Naive thymus-derived CD4-positive, alpha-beta T cell (primary cell): ENCODE measurements at regions not wholly inside any gene's neighbourhood (a gene's known extent, or its start where the extent isn't known, plus 50 kb on each side); places are given as distances from the start of the nearest gene placed in this dataset.

Experiments
- ATAC-seq: fragments of 150-1000 bp; cut with Tn5 transposase; 2 replicates; pipeline ENCODE4 v1.10.0; 2021; ENCODE audit warnings: mild to moderate bottlenecking, moderate library complexity
- CTCF ChIA-PET: fragments of 350-600 bp; sonication (Branson Sonifier 250); formaldehyde crosslinking; loops from one replicate; lab custom pipeline; 2021; ENCODE audit warnings: antibody characterized with exemption; lab: Charles Lee
- POLR2A ChIA-PET: fragments of 350-600 bp; sonication (Branson Sonifier 250); formaldehyde crosslinking; loops from one replicate; lab custom pipeline; 2021; ENCODE audit warnings: antibody characterized with exemption, inconsistent platforms; lab: Charles Lee
- DNase-seq, 9 donors: peaks; one replicate each; pipeline versions ENCODE4 v3.0.0 to v3.0.0-alpha.2; 2020 to 2022; ENCODE audit warnings: mixed read lengths in 1 of 9
- H3K27ac ChIP-seq: one replicate; pipeline ENCODE4 v1.7.0; 2013; ENCODE audit warnings: mild to moderate bottlenecking, low read depth, low read length, moderate library complexity
- H3K27me3 ChIP-seq, 2 donors: one replicate each; pipeline ENCODE4 v1.7.0; 2013; ENCODE audit warnings: low read length in 2 of 2, mild to moderate bottlenecking in 2 of 2, moderate library complexity in 2 of 2; ENCODE audit not compliant: control insufficient read depth in 2 of 2, insufficient read depth in 2 of 2
- H3K36me3 ChIP-seq, 3 experiments: 1 replicate in 2 of 3; 2 replicates in 1 of 3; pipeline ENCODE4 v1.7.0; 2013; ENCODE audit warnings: low read length in 3 of 3, mild to moderate bottlenecking in 3 of 3, moderate library complexity in 1 of 3; ENCODE audit not compliant: insufficient read depth in 3 of 3, control insufficient read depth in 2 of 3
- H3K4me1 ChIP-seq, 2 donors: one replicate each; pipeline ENCODE4 v1.7.0; 2013; ENCODE audit warnings: low read length in 2 of 2, mild to moderate bottlenecking in 2 of 2, moderate library complexity in 1 of 2; ENCODE audit not compliant: control insufficient read depth in 2 of 2, insufficient read depth in 2 of 2
- H3K4me3 ChIP-seq: 2 replicates; pipeline ENCODE4 v1.7.0; 2013; ENCODE audit warnings: mild to moderate bottlenecking, low read length
- H3K9me3 ChIP-seq, 3 experiments: 1 replicate in 2 of 3; 2 replicates in 1 of 3; pipeline ENCODE4 v1.7.0; 2013; ENCODE audit warnings: low read length in 3 of 3; ENCODE audit not compliant: control insufficient read depth in 2 of 3
- H3K27ac Mint-ChIP-seq, 9 donors: one replicate each; pipeline ENCODE4 v1.8.0; 2020 to 2022; ENCODE audit warnings: mixed read lengths in 9 of 9, mild to moderate bottlenecking in 8 of 9, moderate library complexity in 5 of 9, inconsistent platforms in 2 of 9
- H3K27me3 Mint-ChIP-seq, 5 donors: one replicate each; pipeline ENCODE4 v1.8.0; 2021 to 2022; ENCODE audit warnings: mixed read lengths in 5 of 5, mild to moderate bottlenecking in 1 of 5
- H3K36me3 Mint-ChIP-seq, 5 donors: one replicate each; pipeline ENCODE4 v1.8.0; 2020 to 2022; ENCODE audit warnings: mixed read lengths in 5 of 5, mild to moderate bottlenecking in 3 of 5, inconsistent platforms in 1 of 5
- H3K4me1 Mint-ChIP-seq, 7 donors: one replicate each; pipeline ENCODE4 v1.8.0; 2020 to 2022; ENCODE audit warnings: mixed read lengths in 7 of 7, mild to moderate bottlenecking in 3 of 7, inconsistent platforms in 1 of 7
- H3K4me3 Mint-ChIP-seq, 10 donors: one replicate each; pipeline ENCODE4 v1.8.0; 2020 to 2022; ENCODE audit warnings: mild to moderate bottlenecking in 10 of 10, mixed read lengths in 10 of 10, moderate library complexity in 6 of 10, inconsistent platforms in 2 of 10
- H3K9me3 Mint-ChIP-seq, 11 donors: one replicate each; pipeline ENCODE4 v1.8.0; 2020 to 2022; ENCODE audit warnings: mixed read lengths in 11 of 11, mild to moderate bottlenecking in 4 of 11, inconsistent platforms in 1 of 11, moderate library complexity in 1 of 11
- intact Hi-C, 2 donors: fragments of 100-400 bp; cut with micrococcal nuclease; formaldehyde crosslinking; loops; one replicate each; pipeline ENCODE4 v1.15.1; 2023

- H3K27me3 Mint-ChIP-seq = peaks cover 0 to 10% (median 5%) of the 10 kb centered on the region in 5 donors
- intact Hi-C loops = no loop called here
- H3K4me3 Mint-ChIP-seq = no peak overlapping the region
- H3K4me1 Mint-ChIP-seq = no peaks in the 10 kb centered on the region
- H3K27ac Mint-ChIP-seq = no peak overlapping the region
- no peak overlapping the region for H3K4me3 ChIP-seq
- ATAC-seq (no peak), DNase-seq (no peak)
- H3K36me3 ChIP-seq = no peaks in the 10 kb centered on the region
- no peaks in the 10 kb centered on the region for H3K9me3 ChIP-seq
- no peak overlapping the region for H3K27ac ChIP-seq
- peaks cover 0 to 4% (median 0%) of the 10 kb centered on the region in 11 donors for H3K9me3 Mint-ChIP-seq
- no peaks in the 10 kb centered on the region for H3K36me3 Mint-ChIP-seq
- no peaks in the 10 kb centered on the region for H3K4me1 ChIP-seq
- no peaks in the 10 kb centered on the region for H3K27me3 ChIP-seq
- ChIA-PET CTCF (no interaction called here), POLR2A (no interaction called here)
Observed at GRCh38 chr9:135023786-135024405, 63.6 kb upstream of the OLFM1 start.

- Histone ChIP-seq H3K4me3 (no peak overlapping the region), H3K27me3 (no peaks in the 10 kb centered on the region), H3K36me3 (no peaks in the 10 kb centered on the region), H3K9me3 (no peaks in the 10 kb centered on the region), H3K27ac (no peak overlapping the region), H3K4me1 (no peaks in the 10 kb centered on the region)
- ATAC-seq (no peak), DNase-seq (no peak)
- H3K9me3 Mint-ChIP-seq = peaks cover 0 to 5% (median 0%) of the 10 kb centered on the region in 11 donors
- H3K27ac Mint-ChIP-seq = no peak overlapping the region
- peaks cover 0 to 8% (median 6%) of the 10 kb centered on the region in 5 donors for H3K27me3 Mint-ChIP-seq
- ChIA-PET POLR2A (no interaction called here), CTCF (no interaction called here)
- no peak overlapping the region for H3K4me3 Mint-ChIP-seq
- H3K36me3 Mint-ChIP-seq = no peaks in the 10 kb centered on the region
- intact Hi-C loops = no loop called here
- H3K4me1 Mint-ChIP-seq = peaks cover 0 to 2% (median 0%) of the 10 kb centered on the region in 7 donors
Observed at GRCh38 chr9:135029463-135029862, 58.0 kb upstream of the OLFM1 start.

DNA sequence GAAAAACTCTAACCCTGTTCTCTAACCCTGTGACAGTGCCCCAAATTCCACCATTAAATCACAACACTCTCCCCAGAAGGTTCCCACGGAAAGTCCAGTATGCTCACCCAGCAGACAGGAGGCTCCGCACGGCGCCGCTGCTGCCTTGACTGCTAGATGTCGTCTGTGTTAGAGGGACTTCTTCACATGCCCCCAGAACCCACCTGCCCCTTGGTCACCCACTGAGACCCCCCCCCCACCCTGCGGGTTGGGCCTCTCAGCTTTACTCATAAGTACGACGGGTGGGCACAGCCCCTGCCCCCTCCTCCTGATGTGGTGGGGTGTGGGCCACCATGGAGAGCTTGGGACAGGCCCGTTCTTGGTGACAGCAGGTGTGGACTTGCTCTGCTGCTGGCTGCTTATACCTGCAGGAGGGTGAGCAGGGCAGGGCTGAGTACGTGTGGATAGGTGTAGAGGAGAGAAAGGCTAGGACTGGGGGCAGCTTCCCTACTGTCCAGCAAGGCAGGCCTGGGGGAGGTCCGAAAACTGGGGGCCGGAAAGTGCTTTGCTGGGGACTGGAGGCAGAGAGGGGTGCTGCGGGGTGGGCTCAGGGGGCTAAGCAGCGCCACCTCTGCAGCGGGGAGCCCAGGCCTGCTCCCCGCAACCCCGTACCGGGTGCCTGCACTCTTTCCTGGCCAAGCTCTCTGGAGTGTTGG, 57.5 kb upstream of the OLFM1 start:
- no peaks in the 10 kb centered on the region for H3K27me3 ChIP-seq
- H3K27me3 Mint-ChIP-seq = peaks cover 0 to 8% (median 8%) of the 10 kb centered on the region in 5 donors
- H3K36me3 ChIP-seq = no peaks in the 10 kb centered on the region
- POLR2A ChIA-PET = no interaction called here
- intact Hi-C loops = no loop called here
- no peaks in the 10 kb centered on the region for H3K4me1 ChIP-seq
- peaks cover 0 to 2% (median 0%) of the 10 kb centered on the region in 7 donors for H3K4me1 Mint-ChIP-seq
- ATAC-seq (no peak), DNase-seq (no peak)
- H3K36me3 Mint-ChIP-seq = no peaks in the 10 kb centered on the region
- no peak overlapping the region for H3K4me3 ChIP-seq
- no peak overlapping the region for H3K27ac ChIP-seq
- H3K27ac Mint-ChIP-seq = no peak overlapping the region
- peaks cover 0 to 5% (median 0%) of the 10 kb centered on the region in 11 donors for H3K9me3 Mint-ChIP-seq
- CTCF ChIA-PET = no interaction called here
- no peaks in the 10 kb centered on the region for H3K9me3 ChIP-seq
- no peak overlapping the region for H3K4me3 Mint-ChIP-seq

DNA sequence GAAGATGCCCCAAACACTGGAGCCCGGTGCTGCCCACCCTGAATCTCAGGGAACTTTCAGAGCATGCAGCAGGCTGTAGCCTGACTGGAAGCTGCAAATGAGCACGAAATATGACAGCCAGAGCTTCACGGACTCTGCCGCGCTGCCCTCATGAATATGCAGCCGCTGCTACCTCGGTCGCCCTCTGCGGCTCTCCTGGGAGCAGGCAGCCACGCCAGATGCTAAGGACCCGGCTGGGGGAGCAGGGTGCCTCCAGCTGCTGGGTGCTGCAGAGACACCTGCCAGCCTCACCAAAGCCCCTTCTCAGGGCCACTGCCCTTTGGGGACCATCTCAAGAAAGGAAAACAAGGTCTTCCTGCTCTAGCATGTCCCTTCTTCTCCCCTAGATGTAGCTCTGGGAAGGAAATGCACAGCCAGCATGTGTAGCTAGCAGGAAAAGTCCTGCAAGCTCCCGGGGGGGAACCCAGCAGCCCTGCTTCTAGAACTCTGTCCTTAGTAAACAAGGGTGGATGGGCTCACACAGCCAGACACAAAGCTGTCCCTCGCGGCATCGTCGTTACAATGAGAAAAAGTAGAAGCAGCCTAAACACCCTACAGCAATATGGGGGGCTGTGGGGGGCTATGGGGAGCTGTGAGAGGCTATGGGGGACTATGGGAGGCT, 56.8 kb upstream of the OLFM1 start:
- Mint-ChIP-seq H3K9me3 (peaks cover 0 to 5% (median 0%) of the 10 kb centered on the region in 11 donors), H3K4me1 (peaks cover 0 to 2% (median 0%) of the 10 kb centered on the region in 7 donors), H3K27me3 (peaks cover 0 to 12% (median 8%) of the 10 kb centered on the region in 5 donors), H3K27ac (no peak overlapping the region), H3K36me3 (no peaks in the 10 kb centered on the region), H3K4me3 (no peak overlapping the region)
- Histone ChIP-seq H3K36me3 (no peaks in the 10 kb centered on the region), H3K9me3 (no peaks in the 10 kb centered on the region), H3K27me3 (no peaks in the 10 kb centered on the region), H3K4me3 (no peak overlapping the region), H3K4me1 (no peaks in the 10 kb centered on the region), H3K27ac (no peak overlapping the region)
- ChIA-PET POLR2A (no interaction called here), CTCF (no interaction called here)
- DNase-seq (no peak), ATAC-seq (no peak)
- intact Hi-C loops = no loop called here

DNA sequence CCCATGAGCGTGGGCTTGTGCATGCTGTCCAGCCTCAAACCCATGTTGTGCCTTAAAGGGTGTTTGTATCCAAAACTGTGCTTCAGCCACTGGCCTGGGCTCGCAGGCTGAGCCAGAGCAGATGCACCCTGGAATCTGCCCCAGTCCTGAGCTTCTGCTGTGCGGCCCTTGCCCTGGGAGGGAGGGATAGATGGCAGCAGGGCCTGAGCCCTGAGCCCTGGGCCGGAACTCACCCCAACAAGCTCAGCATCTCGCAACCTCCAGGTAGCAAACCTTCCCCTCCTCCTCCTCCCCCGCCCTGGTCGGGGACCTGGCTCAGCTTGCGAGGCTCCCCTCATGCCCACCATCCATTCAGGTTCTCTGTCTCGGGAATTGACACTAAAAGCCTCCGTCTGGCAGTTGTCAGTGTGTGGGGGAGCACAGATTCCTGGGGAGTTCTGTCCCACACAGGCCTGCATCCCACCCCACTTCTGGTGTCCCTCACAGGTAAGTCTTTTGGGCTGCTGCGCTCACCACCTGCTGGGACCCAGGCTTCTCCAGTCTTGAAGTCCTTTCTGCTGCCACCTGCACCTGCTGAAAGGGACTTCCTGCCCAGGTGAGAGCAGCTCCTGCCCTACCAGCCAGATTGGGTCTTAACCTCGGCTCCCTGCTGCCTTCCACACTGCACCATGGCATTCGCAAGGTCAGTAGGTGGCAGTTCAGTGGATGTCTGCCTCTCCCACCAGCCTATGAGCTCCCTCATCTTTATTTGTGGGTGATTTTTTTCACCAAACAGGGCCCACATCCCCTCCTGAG, 55.2 kb upstream of the OLFM1 start:
- Histone ChIP-seq H3K4me1 (no peaks in the 10 kb centered on the region), H3K27ac (no peak overlapping the region), H3K4me3 (no peak overlapping the region), H3K9me3 (no peaks in the 10 kb centered on the region), H3K36me3 (no peaks in the 10 kb centered on the region), H3K27me3 (no peaks in the 10 kb centered on the region)
- Mint-ChIP-seq H3K4me3 (no peak overlapping the region), H3K27me3 (peaks cover 0 to 13% (median 8%) of the 10 kb centered on the region in 5 donors), H3K27ac (no peak overlapping the region), H3K36me3 (no peaks in the 10 kb centered on the region), H3K9me3 (peaks cover 0 to 5% (median 0%) of the 10 kb centered on the region in 11 donors), H3K4me1 (peaks cover 0 to 4% (median 0%) of the 10 kb centered on the region in 7 donors)
- CTCF ChIA-PET = no interaction called here
- POLR2A ChIA-PET = no interaction called here
- no peak for DNase-seq
- ATAC-seq = no peak
- intact Hi-C loops = no loop called here

GRCh38 chr9:135032868-135033460, 54.5 kb upstream of the OLFM1 start:
- intact Hi-C loops = no loop called here
- no peak for ATAC-seq

More at GRCh38 chr9:135032868-135033460, 54.5 kb upstream of the OLFM1 start:
- H3K4me1 Mint-ChIP-seq = peaks cover 0 to 4% (median 0%) of the 10 kb centered on the region in 7 donors
- H3K27ac Mint-ChIP-seq = no peak overlapping the region
- Histone ChIP-seq H3K36me3 (no peaks in the 10 kb centered on the region), H3K27me3 (no peaks in the 10 kb centered on the region), H3K4me1 (no peaks in the 10 kb centered on the region), H3K9me3 (no peaks in the 10 kb centered on the region), H3K27ac (no peak overlapping the region), H3K4me3 (no peak overlapping the region)
- H3K27me3 Mint-ChIP-seq = peaks cover 0 to 13% (median 8%) of the 10 kb centered on the region in 5 donors
- H3K9me3 Mint-ChIP-seq = peaks cover 0 to 3% (median 0%) of the 10 kb centered on the region in 11 donors
- no peaks in the 10 kb centered on the region for H3K36me3 Mint-ChIP-seq
- ChIA-PET CTCF (no interaction called here), POLR2A (no interaction called here)
- H3K4me3 Mint-ChIP-seq = no peak overlapping the region
- DNase-seq = no peak
